ENCODE measurements at regions not wholly inside any gene's neighbourhood (a gene's known extent, or its start where the extent isn't known, plus 50 kb on each side); places are given as distances from the start of the nearest gene placed in this dataset.

DNA sequence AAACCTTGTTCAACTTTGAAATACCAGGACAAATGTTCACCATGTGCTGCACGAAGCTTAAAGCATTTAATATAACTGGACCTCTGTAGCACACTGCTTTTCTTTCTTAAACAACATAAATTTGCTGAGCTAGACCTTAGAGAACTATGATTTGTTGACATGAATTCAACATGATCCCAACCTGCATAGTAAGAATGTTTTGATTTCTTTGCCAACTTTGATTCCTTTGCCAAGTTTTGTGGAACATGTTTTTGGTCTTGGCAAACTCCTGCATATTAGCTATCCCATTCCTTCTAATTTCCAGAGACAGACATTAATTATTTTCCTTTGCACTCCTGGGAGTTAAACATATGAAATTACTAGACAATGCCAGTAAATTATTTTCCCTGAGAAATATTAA lies 197.2 kb upstream of the RBMS3 start:
- intact Hi-C loops (cut with micrococcal nuclease), result no loop called here
- Histone ChIP-seq H3K27me3 (ENCODE audit: control insufficient read depth in 2 of 2, insufficient read depth in 2 of 2, low read length in 2 of 2) (no peaks in the 10 kb centered on the region), H3K9ac (ENCODE audit: insufficient read depth, low read length, poor library complexity, severe bottlenecking) (no peak overlapping the region), H3K4me1 (ENCODE audit: control insufficient read depth in 1 of 2, insufficient read depth in 2 of 2, low read length in 2 of 2) (no peaks in the 10 kb centered on the region), H2AFZ (ENCODE audit: insufficient read depth, low read depth, low read length, poor library complexity, severe bottlenecking) (no peak overlapping the region), H3K27ac (ENCODE audit: low read depth in 1 of 2, low read length in 2 of 2) (no peak overlapping the region), H4K20me1 (ENCODE audit: insufficient read depth, low read length) (no peaks in the 10 kb centered on the region), H3K36me3 (replicated peaks in 1 of 2; ENCODE audit: control insufficient read depth in 1 of 2, insufficient read depth in 2 of 2, low read length in 2 of 2) (no peaks in the 10 kb centered on the region), H3K9me3 (replicated peaks in 1 of 2; ENCODE audit: control insufficient read depth in 1 of 2, insufficient read depth in 1 of 2, low read length in 2 of 2) (peaks cover 4 to 8% of the 10 kb centered on the region in 2 donors), H3K4me3 (replicated peaks in 1 of 3; ENCODE audit: low read depth in 2 of 3, low read length in 3 of 3) (no peak overlapping the region), H3K79me2 (ENCODE audit: insufficient read depth, low read length) (no peaks in the 10 kb centered on the region), H3K4me2 (replicated peaks; ENCODE audit: extremely low read depth, low read length, poor library complexity, severe bottlenecking) (no peak overlapping the region)
- Mint-ChIP-seq H3K4me3 (no peak overlapping the region), H3K4me1 (no peaks in the 10 kb centered on the region), H3K27me3 (ENCODE audit: low read depth in 3 of 3) (no peaks in the 10 kb centered on the region), H3K36me3 (no peaks in the 10 kb centered on the region), H3K9me3 (peaks cover 0 to 12% (median 5%) of the 10 kb centered on the region in 7 donors), H3K27ac (no peak overlapping the region)
- TF ChIP-seq, protein P1, sequence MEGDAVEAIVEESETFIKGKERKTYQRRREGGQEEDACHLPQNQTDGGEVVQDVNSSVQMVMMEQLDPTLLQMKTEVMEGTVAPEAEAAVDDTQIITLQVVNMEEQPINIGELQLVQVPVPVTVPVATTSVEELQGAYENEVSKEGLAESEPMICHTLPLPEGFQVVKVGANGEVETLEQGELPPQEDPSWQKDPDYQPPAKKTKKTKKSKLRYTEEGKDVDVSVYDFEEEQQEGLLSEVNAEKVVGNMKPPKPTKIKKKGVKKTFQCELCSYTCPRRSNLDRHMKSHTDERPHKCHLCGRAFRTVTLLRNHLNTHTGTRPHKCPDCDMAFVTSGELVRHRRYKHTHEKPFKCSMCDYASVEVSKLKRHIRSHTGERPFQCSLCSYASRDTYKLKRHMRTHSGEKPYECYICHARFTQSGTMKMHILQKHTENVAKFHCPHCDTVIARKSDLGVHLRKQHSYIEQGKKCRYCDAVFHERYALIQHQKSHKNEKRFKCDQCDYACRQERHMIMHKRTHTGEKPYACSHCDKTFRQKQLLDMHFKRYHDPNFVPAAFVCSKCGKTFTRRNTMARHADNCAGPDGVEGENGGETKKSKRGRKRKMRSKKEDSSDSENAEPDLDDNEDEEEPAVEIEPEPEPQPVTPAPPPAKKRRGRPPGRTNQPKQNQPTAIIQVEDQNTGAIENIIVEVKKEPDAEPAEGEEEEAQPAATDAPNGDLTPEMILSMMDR (IDR thresholded peaks at IDR 0.05), result no peak
- DNase-seq, result no peak
- WGBS (ENCODE audit: insufficient coverage), result 83% methylated on average over 1 of the region's 1 CpG

DNA sequence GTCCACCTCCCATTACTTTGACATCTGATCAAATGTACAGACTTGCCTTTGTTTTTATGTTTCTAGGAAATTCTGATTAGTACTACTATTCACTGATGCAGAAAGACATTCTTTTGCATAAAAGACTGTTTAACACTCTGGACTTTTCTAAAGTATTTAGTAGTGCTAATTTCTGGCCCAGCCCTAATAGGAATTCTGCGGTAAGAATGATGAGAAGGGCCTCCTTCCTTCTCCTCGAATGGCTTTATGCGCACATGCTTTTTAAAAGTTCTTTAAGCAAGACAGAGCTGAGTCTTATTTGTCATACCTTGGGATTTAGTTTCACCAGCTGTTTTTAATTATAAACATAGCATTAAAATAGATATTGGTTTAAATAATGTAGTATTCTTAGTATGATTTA lies 192.3 kb upstream of the RBMS3 start:
- TF ChIP-seq, protein P1 (IDR thresholded peaks at IDR 0.05), result no peak
- no CpG with 5 or more reads among the region's 3 CpGs for WGBS (ENCODE audit: insufficient coverage)
- no peaks in the 10 kb centered on the region for H4K20me1 ChIP-seq (ENCODE audit: insufficient read depth, low read length)
- Mint-ChIP-seq H3K9me3 (peaks cover 3 to 16% (median 7%) of the 10 kb centered on the region in 7 donors), H3K27me3 (ENCODE audit: low read depth in 3 of 3) (no peaks in the 10 kb centered on the region), H3K4me1 (no peaks in the 10 kb centered on the region), H3K27ac (no peak overlapping the region), H3K4me3 (no peak overlapping the region), H3K36me3 (no peaks in the 10 kb centered on the region)
- H3K27ac ChIP-seq (ENCODE audit: low read depth in 1 of 2, low read length in 2 of 2), result no peak overlapping the region
- H3K4me2 ChIP-seq (replicated peaks; ENCODE audit: extremely low read depth, low read length, poor library complexity, severe bottlenecking), result no peak overlapping the region
- no peak overlapping the region for H3K4me3 ChIP-seq (replicated peaks in 1 of 3; ENCODE audit: low read depth in 2 of 3, low read length in 3 of 3)
- no peak overlapping the region for H2AFZ ChIP-seq (ENCODE audit: insufficient read depth, low read depth, low read length, poor library complexity, severe bottlenecking)
- no peaks in the 10 kb centered on the region for H3K36me3 ChIP-seq (replicated peaks in 1 of 2; ENCODE audit: control insufficient read depth in 1 of 2, insufficient read depth in 2 of 2, low read length in 2 of 2)
- no peak for DNase-seq
- H3K27me3 ChIP-seq (ENCODE audit: control insufficient read depth in 2 of 2, insufficient read depth in 2 of 2, low read length in 2 of 2), result no peaks in the 10 kb centered on the region
- peaks cover 6 to 13% of the 10 kb centered on the region in 2 donors for H3K9me3 ChIP-seq (replicated peaks in 1 of 2; ENCODE audit: control insufficient read depth in 1 of 2, insufficient read depth in 1 of 2, low read length in 2 of 2)
- intact Hi-C loops (cut with micrococcal nuclease), result no loop called here
- no peak overlapping the region for H3K9ac ChIP-seq (ENCODE audit: insufficient read depth, low read length, poor library complexity, severe bottlenecking)
- H3K4me1 ChIP-seq (ENCODE audit: control insufficient read depth in 1 of 2, insufficient read depth in 2 of 2, low read length in 2 of 2), result no peaks in the 10 kb centered on the region
- no peaks in the 10 kb centered on the region for H3K79me2 ChIP-seq (ENCODE audit: insufficient read depth, low read length)

All from CD14-positive monocyte (primary cell).